ENCODE measurements at regions not wholly inside any gene's neighbourhood (a gene's known extent, or its start where the extent isn't known, plus 50 kb on each side); places are given as distances from the start of the nearest gene placed in this dataset.

- TF ChIP-seq YY1 (IDR thresholded peaks at IDR 0.05; ENCODE audit: insufficient read depth, insufficient read length) (no peak), SUZ12 (IDR thresholded peaks at IDR 0.05; ENCODE audit: extremely low read depth, insufficient read depth, insufficient read length) (no peak)
Observed at GRCh38 chr18:39178166-39178565, 1612.6 kb upstream of the CELF4 start.

All from NT2/D1 (cell line).